ENCODE measurements at regions not wholly inside any gene's neighbourhood (a gene's known extent, or its start where the extent isn't known, plus 50 kb on each side); places are given as distances from the start of the nearest gene placed in this dataset.
A peak's percentile ranks its signal among the peaks of the same experiment; 100 is the strongest.
"Not testable (repeated sequence)": the region's sequence is repeated elsewhere in the genome, so short reads cannot be mapped to it uniquely, and the experiment has no call there.

DNA sequence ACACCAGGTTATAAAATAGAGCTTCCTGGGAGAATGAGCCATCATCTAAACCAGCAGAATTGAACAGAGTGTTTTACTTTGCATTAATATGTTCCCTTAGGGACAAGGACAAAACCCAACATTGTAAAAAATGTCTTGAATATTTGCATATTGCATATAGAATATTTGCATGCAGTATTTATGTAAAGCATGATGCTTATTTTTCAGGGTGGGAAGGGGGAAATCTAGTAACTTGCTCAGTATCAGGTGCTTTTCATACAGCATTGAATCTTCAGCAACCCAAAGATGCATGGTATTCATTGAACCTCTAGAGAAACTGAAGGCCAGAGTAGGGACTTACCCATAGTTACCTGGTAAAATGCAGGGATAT is 409.2 kb upstream of the ZMIZ1 start:
- DNase-seq (ENCODE audit: insufficient read length, low spot score) (no peak), FAIRE-seq (no peak)
- TF ChIP-seq, protein P1, sequence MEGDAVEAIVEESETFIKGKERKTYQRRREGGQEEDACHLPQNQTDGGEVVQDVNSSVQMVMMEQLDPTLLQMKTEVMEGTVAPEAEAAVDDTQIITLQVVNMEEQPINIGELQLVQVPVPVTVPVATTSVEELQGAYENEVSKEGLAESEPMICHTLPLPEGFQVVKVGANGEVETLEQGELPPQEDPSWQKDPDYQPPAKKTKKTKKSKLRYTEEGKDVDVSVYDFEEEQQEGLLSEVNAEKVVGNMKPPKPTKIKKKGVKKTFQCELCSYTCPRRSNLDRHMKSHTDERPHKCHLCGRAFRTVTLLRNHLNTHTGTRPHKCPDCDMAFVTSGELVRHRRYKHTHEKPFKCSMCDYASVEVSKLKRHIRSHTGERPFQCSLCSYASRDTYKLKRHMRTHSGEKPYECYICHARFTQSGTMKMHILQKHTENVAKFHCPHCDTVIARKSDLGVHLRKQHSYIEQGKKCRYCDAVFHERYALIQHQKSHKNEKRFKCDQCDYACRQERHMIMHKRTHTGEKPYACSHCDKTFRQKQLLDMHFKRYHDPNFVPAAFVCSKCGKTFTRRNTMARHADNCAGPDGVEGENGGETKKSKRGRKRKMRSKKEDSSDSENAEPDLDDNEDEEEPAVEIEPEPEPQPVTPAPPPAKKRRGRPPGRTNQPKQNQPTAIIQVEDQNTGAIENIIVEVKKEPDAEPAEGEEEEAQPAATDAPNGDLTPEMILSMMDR (IDR thresholded peaks at IDR 0.05; ENCODE audit: insufficient read depth, missing control alignments): no peak

GRCh38 chr10:78660446-78661106 is 408.2 kb upstream of the ZMIZ1 start:
- DNase-seq (ENCODE audit: insufficient read length, low spot score): no peak
- TF ChIP-seq, protein P1 (IDR thresholded peaks at IDR 0.05; ENCODE audit: insufficient read depth, missing control alignments): no peak
- no peak for FAIRE-seq

DNA sequence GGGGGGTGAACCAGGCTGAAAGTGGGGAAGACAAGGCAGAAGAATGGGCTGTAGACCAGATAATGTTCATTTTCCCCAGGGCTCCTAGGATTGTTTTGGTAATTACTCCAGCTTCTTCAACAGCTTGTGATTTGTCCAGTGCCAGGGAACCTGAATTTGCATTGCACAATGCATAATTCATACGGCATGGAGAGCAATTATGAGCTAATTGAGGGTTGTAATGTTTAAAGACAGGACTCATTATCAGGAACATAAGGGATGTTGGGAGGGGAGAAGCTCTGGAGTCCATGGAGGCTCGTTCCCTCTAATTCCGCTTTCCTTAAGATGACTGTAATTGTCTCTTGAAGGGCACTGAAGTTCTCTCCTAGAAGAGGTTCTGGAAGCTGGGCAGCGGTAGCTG is 405.0 kb upstream of the ZMIZ1 start:
- FAIRE-seq (no peak), DNase-seq (ENCODE audit: insufficient read length, low spot score) (no peak)
- TF ChIP-seq, protein P1 (IDR thresholded peaks at IDR 0.05; ENCODE audit: insufficient read depth, missing control alignments): no peak

GRCh38 chr10:78664929-78665553 is 403.7 kb upstream of the ZMIZ1 start:
- TF ChIP-seq, protein P1 (IDR thresholded peaks at IDR 0.05; ENCODE audit: insufficient read depth, missing control alignments): peak; percentile 23
- DNase-seq (ENCODE audit: insufficient read length, low spot score) (no peak), FAIRE-seq (no peak)

DNA sequence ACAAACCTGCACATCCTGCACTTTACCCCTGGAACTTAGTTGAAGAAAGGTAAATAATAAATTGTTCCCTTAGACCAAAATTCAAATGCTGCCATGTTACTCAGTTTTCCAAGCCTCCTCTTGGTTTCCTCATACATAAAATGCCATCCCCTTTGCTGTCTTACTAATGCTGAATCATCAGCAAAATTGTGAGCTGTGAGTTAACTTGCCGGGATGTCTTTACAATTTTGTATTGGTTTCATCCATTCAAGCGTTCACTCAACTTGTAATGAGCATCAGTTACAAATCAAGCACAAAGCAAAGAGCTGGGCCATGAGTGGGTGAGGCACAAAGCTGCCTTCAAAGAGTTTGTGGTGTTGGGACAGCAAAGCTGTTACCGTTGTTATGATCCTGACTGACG is 395.8 kb upstream of the ZMIZ1 start:
- TF ChIP-seq, protein P1 (IDR thresholded peaks at IDR 0.05; ENCODE audit: insufficient read depth, missing control alignments): no peak
- no peak for FAIRE-seq
- no peak for DNase-seq (ENCODE audit: insufficient read length, low spot score)

- DNase-seq (ENCODE audit: insufficient read length, low spot score); FAIRE-seq: not testable (repeated sequence)
Observed at GRCh38 chr10:78681141-78681540, 387.6 kb upstream of the ZMIZ1 start.

- not testable (repeated sequence) for FAIRE-seq; DNase-seq (ENCODE audit: insufficient read length, low spot score)
Observed at GRCh38 chr10:78681986-78682385, 386.8 kb upstream of the ZMIZ1 start.

DNA sequence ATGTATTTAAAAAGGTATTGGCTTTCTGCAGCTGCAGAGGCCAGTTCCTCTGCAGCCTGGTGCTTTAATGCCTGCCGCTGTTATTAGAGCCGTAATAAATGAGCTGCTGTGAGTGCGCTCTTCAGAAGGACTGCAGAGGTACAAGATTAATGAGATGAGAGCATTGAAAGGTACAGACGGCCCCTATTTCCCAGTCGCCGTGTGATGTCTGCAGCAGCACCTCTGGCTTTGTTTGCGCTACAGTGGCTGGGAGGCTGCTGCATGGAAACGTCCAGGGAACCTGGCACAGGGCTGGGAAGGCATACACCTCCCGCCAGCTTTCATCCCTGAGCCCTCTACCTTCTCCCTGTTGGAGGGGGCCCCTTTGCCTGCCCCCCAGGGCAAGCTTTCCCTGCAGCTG is 383.8 kb upstream of the ZMIZ1 start:
- no peak for DNase-seq (ENCODE audit: insufficient read length, low spot score)
- TF ChIP-seq, protein P1 (IDR thresholded peaks at IDR 0.05; ENCODE audit: insufficient read depth, missing control alignments): no peak
- no peak for FAIRE-seq

All from D721Med (cell line).